ENCODE measurements at regions not wholly inside any gene's neighbourhood (a gene's known extent, or its start where the extent isn't known, plus 50 kb on each side); places are given as distances from the start of the nearest gene placed in this dataset.

GRCh38 chr10:10295537-10295936 lies 722.1 kb upstream of the CELF2 start:
- TF ChIP-seq, protein P1, sequence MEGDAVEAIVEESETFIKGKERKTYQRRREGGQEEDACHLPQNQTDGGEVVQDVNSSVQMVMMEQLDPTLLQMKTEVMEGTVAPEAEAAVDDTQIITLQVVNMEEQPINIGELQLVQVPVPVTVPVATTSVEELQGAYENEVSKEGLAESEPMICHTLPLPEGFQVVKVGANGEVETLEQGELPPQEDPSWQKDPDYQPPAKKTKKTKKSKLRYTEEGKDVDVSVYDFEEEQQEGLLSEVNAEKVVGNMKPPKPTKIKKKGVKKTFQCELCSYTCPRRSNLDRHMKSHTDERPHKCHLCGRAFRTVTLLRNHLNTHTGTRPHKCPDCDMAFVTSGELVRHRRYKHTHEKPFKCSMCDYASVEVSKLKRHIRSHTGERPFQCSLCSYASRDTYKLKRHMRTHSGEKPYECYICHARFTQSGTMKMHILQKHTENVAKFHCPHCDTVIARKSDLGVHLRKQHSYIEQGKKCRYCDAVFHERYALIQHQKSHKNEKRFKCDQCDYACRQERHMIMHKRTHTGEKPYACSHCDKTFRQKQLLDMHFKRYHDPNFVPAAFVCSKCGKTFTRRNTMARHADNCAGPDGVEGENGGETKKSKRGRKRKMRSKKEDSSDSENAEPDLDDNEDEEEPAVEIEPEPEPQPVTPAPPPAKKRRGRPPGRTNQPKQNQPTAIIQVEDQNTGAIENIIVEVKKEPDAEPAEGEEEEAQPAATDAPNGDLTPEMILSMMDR (IDR thresholded peaks at IDR 0.05), result no peak
- TF ChIP-seq POLR2A (IDR thresholded peaks at IDR 0.05), result no peak
